Right lobe of liver (tissue), 4 donors: ENCODE measurements at regions not wholly inside any gene's neighbourhood (a gene's known extent, or its start where the extent isn't known, plus 50 kb on each side); places are given as distances from the start of the nearest gene placed in this dataset.

Source experiments
- CTCF ChIP-seq, 4 donors: fragments of 200-600 bp in 3 of 4; fragments of 450-650 bp in 1 of 4; IDR thresholded peaks; one replicate each; pipeline versions ENCODE4 v1.5.1 to v1.8.0; 2016 to 2022; ENCODE audit warnings: antibody characterized with exemption in 4 of 4, mild to moderate bottlenecking in 2 of 4
- POLR2A ChIP-seq: fragments of 450-650 bp; IDR thresholded peaks from one replicate; pipeline ENCODE4 v1.6.1; 2017; ENCODE audit warnings: antibody characterized with exemption, mild to moderate bottlenecking
- donor health status: DM: no; HTN: no; CAD: no.
- donor health status: DM: no; HTN: no; CAD: no.
- donor health status: DM: no; HTN: yes; CAD: no.

GRCh38 chr4:66376921-66377320 lies 706.6 kb upstream of the EPHA5 start:
- TF ChIP-seq CTCF (IDR thresholded peaks at IDR 0.05) (no peak), POLR2A (no peak)
